Sigmoid colon (tissue), 6 donors: ENCODE measurements at regions not wholly inside any gene's neighbourhood (a gene's known extent, or its start where the extent isn't known, plus 50 kb on each side); places are given as distances from the start of the nearest gene placed in this dataset.

Source experiments
- DNase-seq: peaks from one replicate; pipeline ENCODE4 v3.0.0-alpha.2; 2019
- H3K27ac ChIP-seq, 4 donors: fragments of 200-600 bp; sonication (generic); one replicate each; pipeline ENCODE4 v1.5.1; 2016 to 2019; ENCODE audit warnings: mild to moderate bottlenecking in 1 of 4
- H3K27me3 ChIP-seq, 3 donors: fragments of 200-600 bp; sonication (generic); one replicate each; pipeline ENCODE4 v1.5.1; 2019; ENCODE audit warnings: mild to moderate bottlenecking in 1 of 3
- H3K36me3 ChIP-seq, 4 donors: fragments of 200-600 bp; sonication (generic); one replicate each; pipeline ENCODE4 v1.5.1; 2016 to 2019
- H3K4me1 ChIP-seq, 4 donors: fragments of 200-600 bp; sonication (generic); one replicate each; pipeline ENCODE4 v1.5.1; 2017 to 2019
- H3K4me3 ChIP-seq, 4 donors: fragments of 200-600 bp; sonication (generic); one replicate each; pipeline ENCODE4 v1.5.1; 2017 to 2019; ENCODE audit warnings: mild to moderate bottlenecking in 2 of 4, moderate library complexity in 1 of 4
- H3K9me3 ChIP-seq, 4 donors: fragments of 200-600 bp in 3 of 4; sonication (generic) in 3 of 4; one replicate each; pipeline versions ENCODE4 v1.5.1 to v1.6.1; 2013 to 2019
- EP300 ChIP-seq, 4 donors: sonication (generic); formaldehyde crosslinking; IDR thresholded peaks; one replicate each; pipeline ENCODE4 v1.6.1; 2017; ENCODE audit warnings: antibody characterized with exemption in 4 of 4
- POLR2A ChIP-seq, 2 donors: fragments of 450-650 bp; IDR thresholded peaks; one replicate each; pipeline ENCODE4 v1.6.1; 2016; ENCODE audit warnings: antibody characterized with exemption in 2 of 2, mild to moderate bottlenecking in 2 of 2, moderate library complexity in 2 of 2
- POLR2AphosphoS5 ChIP-seq, 4 donors: sonication (generic); formaldehyde crosslinking; IDR thresholded peaks; one replicate each; pipeline ENCODE4 v1.6.1; 2017; ENCODE audit warnings: antibody characterized with exemption in 4 of 4
- WGBS, 2 donors: extraction: QIAGEN DNeasy Blood & Tissue Kit; methylation state at CpG; one replicate each; pipeline ENCODE4 v1.1.7; 2013; 5-methylcytosine and 5-hydroxymethylcytosine counted together
- intact Hi-C: fragments of 100-400 bp; cut with DNase I; formaldehyde crosslinking; loops from one replicate; pipeline ENCODE4 v1.15.1; 2023
- TF ChIP-seq, protein P1 (sequence below), 4 experiments: fragments of 450-650 bp in 3 of 4; fragments of 200-600 bp in 1 of 4; IDR thresholded peaks; one replicate each; pipeline ENCODE4 v1.5.1; 2016 to 2019; ENCODE audit warnings: antibody characterized with exemption in 4 of 4, mild to moderate bottlenecking in 3 of 4, moderate library complexity in 2 of 4
- donor health status: healthy with polysubstance abuse.
- donor health status: healthy.

DNA sequence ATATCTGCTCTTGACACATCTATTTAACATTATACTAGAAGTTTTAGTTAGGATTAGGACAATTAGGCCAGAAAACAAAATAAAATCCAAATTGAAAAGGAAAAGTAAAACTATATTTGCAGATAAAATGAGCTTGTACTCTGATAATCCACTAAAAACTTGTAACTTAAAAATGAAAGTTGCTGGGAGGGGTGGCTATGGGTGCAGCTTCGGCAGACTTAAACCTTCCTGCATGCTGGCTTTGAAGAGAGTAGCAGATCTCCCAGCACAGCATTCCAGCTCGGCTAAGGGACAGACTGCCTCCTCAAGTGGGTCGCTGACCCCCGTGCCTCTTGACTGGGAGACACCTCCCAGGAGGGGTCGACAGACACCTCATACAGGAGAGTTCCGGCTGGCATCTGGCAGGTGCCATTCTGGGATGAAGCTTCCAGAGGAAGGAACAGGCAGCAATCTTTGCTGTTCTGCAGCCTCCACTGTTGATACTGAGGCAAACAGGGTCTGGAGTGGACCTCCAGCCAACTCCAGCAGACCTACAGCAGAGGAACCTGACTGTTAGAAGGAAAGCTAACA, 2379.9 kb downstream of the ARAP2 start:
- intact Hi-C loops: no loop called here
- Histone ChIP-seq H3K9me3 (no peaks in the 10 kb centered on the region), H3K4me1 (no peaks in the 10 kb centered on the region), H3K4me3 (no peak overlapping the region), H3K27ac (no peak overlapping the region), H3K27me3 (no peaks in the 10 kb centered on the region), H3K36me3 (no peaks in the 10 kb centered on the region)
- no peak for DNase-seq
- 84 to 85% methylated on average over 6 of the region's 6 CpGs for WGBS, 2 donors
- TF ChIP-seq POLR2AphosphoS5 (IDR thresholded peaks at IDR 0.05) (no peak), EP300 (IDR thresholded peaks at IDR 0.05) (no peak), POLR2A (IDR thresholded peaks at IDR 0.05) (no peak)
- TF ChIP-seq, protein P1, sequence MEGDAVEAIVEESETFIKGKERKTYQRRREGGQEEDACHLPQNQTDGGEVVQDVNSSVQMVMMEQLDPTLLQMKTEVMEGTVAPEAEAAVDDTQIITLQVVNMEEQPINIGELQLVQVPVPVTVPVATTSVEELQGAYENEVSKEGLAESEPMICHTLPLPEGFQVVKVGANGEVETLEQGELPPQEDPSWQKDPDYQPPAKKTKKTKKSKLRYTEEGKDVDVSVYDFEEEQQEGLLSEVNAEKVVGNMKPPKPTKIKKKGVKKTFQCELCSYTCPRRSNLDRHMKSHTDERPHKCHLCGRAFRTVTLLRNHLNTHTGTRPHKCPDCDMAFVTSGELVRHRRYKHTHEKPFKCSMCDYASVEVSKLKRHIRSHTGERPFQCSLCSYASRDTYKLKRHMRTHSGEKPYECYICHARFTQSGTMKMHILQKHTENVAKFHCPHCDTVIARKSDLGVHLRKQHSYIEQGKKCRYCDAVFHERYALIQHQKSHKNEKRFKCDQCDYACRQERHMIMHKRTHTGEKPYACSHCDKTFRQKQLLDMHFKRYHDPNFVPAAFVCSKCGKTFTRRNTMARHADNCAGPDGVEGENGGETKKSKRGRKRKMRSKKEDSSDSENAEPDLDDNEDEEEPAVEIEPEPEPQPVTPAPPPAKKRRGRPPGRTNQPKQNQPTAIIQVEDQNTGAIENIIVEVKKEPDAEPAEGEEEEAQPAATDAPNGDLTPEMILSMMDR (IDR thresholded peaks at IDR 0.05): no peak

DNA sequence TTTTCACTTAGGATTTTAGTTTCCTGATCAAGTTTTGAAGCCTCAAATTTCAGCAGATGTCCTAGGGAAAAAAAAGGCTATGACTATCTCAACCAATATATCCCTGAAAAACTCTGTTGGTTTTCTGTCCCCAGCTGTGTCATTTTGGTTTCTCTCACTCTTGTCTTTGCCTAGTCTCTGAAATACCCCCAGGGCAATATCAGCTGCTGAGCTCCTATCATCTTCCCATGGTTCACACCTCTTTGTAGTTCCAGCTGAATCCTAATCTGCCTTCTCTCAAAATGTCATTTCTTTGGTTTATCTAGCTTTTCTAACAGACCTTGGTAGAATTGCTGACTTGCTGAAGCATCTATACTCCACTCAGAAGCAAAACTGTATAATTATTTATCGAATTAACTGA, 2370.5 kb downstream of the ARAP2 start:
- 37 to 68% methylated on average over 1 of the region's 1 CpG for WGBS, 2 donors
- TF ChIP-seq POLR2A (IDR thresholded peaks at IDR 0.05) (no peak), POLR2AphosphoS5 (IDR thresholded peaks at IDR 0.05) (no peak), EP300 (IDR thresholded peaks at IDR 0.05) (no peak)
- TF ChIP-seq, protein P1 (IDR thresholded peaks at IDR 0.05): no peak
- Histone ChIP-seq H3K36me3 (no peaks in the 10 kb centered on the region), H3K27me3 (no peaks in the 10 kb centered on the region), H3K4me1 (no peaks in the 10 kb centered on the region), H3K9me3 (no peaks in the 10 kb centered on the region), H3K4me3 (no peak overlapping the region), H3K27ac (no peak overlapping the region)
- intact Hi-C loops: no loop called here
- DNase-seq: no peak

- no peaks in the 10 kb centered on the region for H3K27me3 ChIP-seq
- H3K4me1 ChIP-seq: no peaks in the 10 kb centered on the region
- no peak for DNase-seq
- H3K36me3 ChIP-seq: no peaks in the 10 kb centered on the region
- intact Hi-C loops: no loop called here
- no peak overlapping the region for H3K27ac ChIP-seq
- TF ChIP-seq, protein P1 (IDR thresholded peaks at IDR 0.05): no peak
- TF ChIP-seq EP300 (IDR thresholded peaks at IDR 0.05) (no peak), POLR2AphosphoS5 (IDR thresholded peaks at IDR 0.05) (no peak), POLR2A (IDR thresholded peaks at IDR 0.05) (no peak)
- no peak overlapping the region for H3K4me3 ChIP-seq
- H3K9me3 ChIP-seq: no peaks in the 10 kb centered on the region
These were observed 2365.6 kb downstream of the ARAP2 start for GRCh38 chr4:33878710-33879109.

- intact Hi-C loops: no loop called here
- 68 to 71% methylated on average over 1 of the region's 1 CpG for WGBS, 2 donors
These were observed 2363.1 kb downstream of the ARAP2 start for GRCh38 chr4:33881176-33881575.

More at GRCh38 chr4:33881176-33881575, 2363.1 kb downstream of the ARAP2 start:
- no peak for DNase-seq
- Histone ChIP-seq H3K9me3 (no peaks in the 10 kb centered on the region), H3K36me3 (no peaks in the 10 kb centered on the region), H3K27me3 (no peaks in the 10 kb centered on the region), H3K4me1 (no peaks in the 10 kb centered on the region), H3K27ac (no peak overlapping the region), H3K4me3 (no peak overlapping the region)
- TF ChIP-seq, protein P1 (IDR thresholded peaks at IDR 0.05): no peak
- TF ChIP-seq POLR2A (IDR thresholded peaks at IDR 0.05) (no peak), EP300 (IDR thresholded peaks at IDR 0.05) (no peak), POLR2AphosphoS5 (IDR thresholded peaks at IDR 0.05) (no peak)
